HepG2 (cell line): ENCODE measurements at regions not wholly inside any gene's neighbourhood (a gene's known extent, or its start where the extent isn't known, plus 50 kb on each side); places are given as distances from the start of the nearest gene placed in this dataset.

Experiments
- ATAC-seq: fragments of 200-7000 bp; cut with Tn5 transposase; 3 replicates; pipeline ENCODE4 v1.9.1; 2020; ENCODE audit warnings: mild to moderate bottlenecking, moderate library complexity
- BruUV-seq: library from RNA; stranded (reverse); fragments of 400-500 nt; replicated peaks from 2 replicates; lab custom pipeline; 2021; lab: Mats Ljungman, UMichigan
- CTCF ChIA-PET: fragments of 300-600 bp; formaldehyde crosslinking; extraction: SDS; loops from one replicate; lab custom pipeline; 2021; ENCODE audit warnings: low total read pairs, inconsistent platforms, low intra/inter-chr PET ratio; lab: Yijun Ruan, JAX
- POLR2A ChIA-PET: fragments of 350-600 bp; sonication (Branson Sonifier 250); formaldehyde crosslinking; loops from one replicate; lab custom pipeline; 2020; ENCODE audit warnings: antibody characterized with exemption, inconsistent platforms; lab: Yijun Ruan, JAX
- DNase-seq: peaks from one replicate; pipeline ENCODE4 v3.0.0-alpha.2; 2015; ENCODE audit warnings: low spot score
- FAIRE-seq: peaks from 3 replicates; lab custom pipeline; 2011; peaks lifted over from hg19 to GRCh38; lab: Jason Lieb, UNC
- H2AFZ ChIP-seq: one replicate; pipeline ENCODE4 v1.6.1; 2011; ENCODE audit warnings: low read length, inconsistent platforms
- H3K27ac ChIP-seq: fragments of 300-600 bp; 3 replicates; pipeline ENCODE4 v1.8.0; 2011; ENCODE audit warnings: mixed run types, mild to moderate bottlenecking, mixed read lengths, low read length, inconsistent platforms; ENCODE audit not compliant: insufficient read depth; ENCODE audit errors: extremely low read length
- H3K27me3 ChIP-seq, 2 experiments: fragments of 200-600 bp in 1 of 2; 2 replicates in 1 of 2; 3 replicates in 1 of 2; pipeline versions ENCODE4 v1.6.0 to v1.8.0; 2011; ENCODE audit warnings: low read length in 2 of 2, mild to moderate bottlenecking in 2 of 2, moderate library complexity in 2 of 2, inconsistent platforms in 1 of 2; ENCODE audit not compliant: insufficient read depth in 2 of 2, control insufficient read depth in 1 of 2
- H3K36me3 ChIP-seq, 2 experiments: fragments of 200-600 bp in 1 of 2; replicated peaks in 1 of 2; 2 replicates in 1 of 2; 3 replicates in 1 of 2; pipeline versions ENCODE4 v1.5.1 to v1.8.0; 2011; ENCODE audit warnings: low read length in 2 of 2, inconsistent platforms in 1 of 2; ENCODE audit not compliant: insufficient read depth in 2 of 2, control insufficient read depth in 1 of 2
- H3K4me1 ChIP-seq: 2 replicates; pipeline ENCODE4 v1.5.1; 2012; ENCODE audit warnings: low read length, inconsistent platforms; ENCODE audit not compliant: insufficient read depth
- H3K4me2 ChIP-seq: 2 replicates; pipeline ENCODE4 v1.6.0; 2011; ENCODE audit warnings: low read depth, low read length, inconsistent platforms
- H3K4me3 ChIP-seq, 3 experiments: fragments of 200-600 bp in 1 of 3; sonication (generic), shearing (Covaris generic) in 1 of 3; replicated peaks in 1 of 3; 2 replicates each; pipeline ENCODE4 v1.5.1; 2011 to 2016; ENCODE audit warnings: low read length in 3 of 3, inconsistent platforms in 2 of 3, low read depth in 2 of 3, mild to moderate bottlenecking in 2 of 3, control low read depth in 1 of 3, mixed read lengths in 1 of 3; ENCODE audit not compliant: insufficient read depth in 1 of 3
- H3K79me2 ChIP-seq: one replicate; pipeline ENCODE4 v1.6.1; 2011; ENCODE audit warnings: low read length, inconsistent platforms; ENCODE audit not compliant: insufficient read depth
- H3K9ac ChIP-seq: 2 replicates; pipeline ENCODE4 v1.6.0; 2011; ENCODE audit warnings: mild to moderate bottlenecking, low read depth, low read length, inconsistent platforms; ENCODE audit not compliant: insufficient read depth
- H3K9me3 ChIP-seq: 2 replicates; pipeline ENCODE4 v1.5.1; 2012; ENCODE audit warnings: mild to moderate bottlenecking, low read length
- H4K20me1 ChIP-seq: 2 replicates; pipeline ENCODE4 v1.6.0; 2011; ENCODE audit warnings: inconsistent platforms, mild to moderate bottlenecking, low read length, moderate library complexity; ENCODE audit not compliant: insufficient read depth
- ARHGAP35 ChIP-seq: sonication (generic); formaldehyde crosslinking; IDR thresholded peaks from 2 replicates; pipeline ENCODE4 v1.9.0; 2022; ENCODE audit warnings: mild to moderate bottlenecking, inconsistent platforms, moderate library complexity, missing genetic modification reagents, borderline replicate concordance
- ATF1 ChIP-seq: IDR thresholded peaks from 2 replicates; pipeline ENCODE4 v1.6.1; 2016; ENCODE audit warnings: mild to moderate bottlenecking, control low read depth
- CEBPB ChIP-seq: IDR thresholded peaks from 2 replicates; pipeline ENCODE4 v1.6.1; 2011; ENCODE audit warnings: low read depth, low read length, improper control_type of control experiment, borderline replicate concordance
- CEBPG ChIP-seq: IDR thresholded peaks from 2 replicates; pipeline ENCODE4 v1.6.1; 2016
- FOXO1 ChIP-seq: sonication (generic); formaldehyde crosslinking; IDR thresholded peaks from 2 replicates; pipeline ENCODE4 v1.4.0; 2020; ENCODE audit warnings: missing genetic modification reagents
- GABPA ChIP-seq, 2 experiments: IDR thresholded peaks; 2 replicates each; pipeline ENCODE4 v1.6.1; 2011 to 2016; ENCODE audit warnings: low read depth in 2 of 2, low read length in 1 of 2, missing biosample characterization in 1 of 2, missing genetic modification characterization in 1 of 2
- GATA4 ChIP-seq: sonication (generic); IDR thresholded peaks from 2 replicates; pipeline ENCODE4 v1.6.1; 2016; ENCODE audit warnings: antibody characterized with exemption, low read depth, borderline replicate concordance
- HNRNPLL ChIP-seq: fragments of 200-400 bp; formaldehyde crosslinking; IDR thresholded peaks from 2 replicates; pipeline ENCODE4 v1.6.1; 2017; ENCODE audit warnings: mild to moderate bottlenecking, low read depth, low read length; ENCODE audit not compliant: poor library complexity, severe bottlenecking
- HOXA3 ChIP-seq: sonication (generic); formaldehyde crosslinking; IDR thresholded peaks from 2 replicates; pipeline ENCODE4 v1.5.0; 2020; ENCODE audit warnings: missing genetic modification reagents
- MAX ChIP-seq: IDR thresholded peaks from 2 replicates; pipeline ENCODE4 v1.6.1; 2012; ENCODE audit warnings: inconsistent platforms
- NFYC ChIP-seq: IDR thresholded peaks from 2 replicates; pipeline ENCODE4 v1.6.1; 2016; ENCODE audit warnings: missing genetic modification reagents, missing compliant biosample characterization
- PITX1 ChIP-seq: sonication (generic); formaldehyde crosslinking; IDR thresholded peaks from 2 replicates; pipeline ENCODE4 v1.5.1; 2020; ENCODE audit warnings: mild to moderate bottlenecking, missing genetic modification reagents
- PRDM4 ChIP-seq: sonication (generic); formaldehyde crosslinking; IDR thresholded peaks from 2 replicates; pipeline ENCODE4 v1.9.0; 2021; ENCODE audit warnings: missing genetic modification reagents, borderline replicate concordance
- SATB2 ChIP-seq: sonication (generic); formaldehyde crosslinking; IDR thresholded peaks from 2 replicates; pipeline ENCODE4 v1.5.0; 2020; ENCODE audit warnings: missing genetic modification reagents
- SMYD3 ChIP-seq: sonication (generic); formaldehyde crosslinking; IDR thresholded peaks from 2 replicates; pipeline ENCODE4 v1.8.1; 2023; ENCODE audit warnings: mild to moderate bottlenecking, missing genetic modification reagents
- SOX13 ChIP-seq, 3 experiments: fragments of 450-650 bp in 1 of 3; sonication (generic) in 1 of 3; formaldehyde crosslinking in 1 of 3; IDR thresholded peaks in 2 of 3; conservative IDR thresholded peaks in 1 of 3; 2 replicates each; pipeline versions ENCODE4 v1.5.0 to v1.6.1; 2016 to 2020; ENCODE audit warnings: antibody characterized with exemption in 1 of 3, mild to moderate bottlenecking in 1 of 3, missing compliant biosample characterization in 1 of 3, missing genetic modification reagents in 1 of 3, moderate library complexity in 1 of 3
- SOX6 ChIP-seq, 2 experiments: fragments of 450-650 bp in 1 of 2; sonication (generic) in 1 of 2; formaldehyde crosslinking in 1 of 2; IDR thresholded peaks; 2 replicates each; pipeline versions ENCODE4 v1.4.0 to v1.6.1; 2017 to 2020; ENCODE audit warnings: antibody characterized with exemption in 1 of 2, mild to moderate bottlenecking in 1 of 2, missing genetic modification reagents in 1 of 2
- ZBTB7B ChIP-seq: sonication (generic); formaldehyde crosslinking; IDR thresholded peaks from 2 replicates; pipeline ENCODE4 v1.4.0; 2020; ENCODE audit warnings: missing genetic modification reagents
- ZBTB8A ChIP-seq: sonication (generic); formaldehyde crosslinking; IDR thresholded peaks from 2 replicates; pipeline ENCODE4 v1.4.0; 2020; ENCODE audit warnings: mild to moderate bottlenecking, low read depth, missing genetic modification reagents, borderline replicate concordance
- ZNF224 ChIP-seq: sonication (generic); formaldehyde crosslinking; IDR thresholded peaks from 2 replicates; pipeline ENCODE4 v1.5.0; 2020; ENCODE audit warnings: mild to moderate bottlenecking, missing genetic modification reagents
- ZNF382 ChIP-seq: sonication (generic); formaldehyde crosslinking; IDR thresholded peaks from 2 replicates; pipeline ENCODE4 v1.5.0; 2020; ENCODE audit warnings: missing genetic modification reagents, mild to moderate bottlenecking, borderline replicate concordance
- WGBS: methylation state at CpG from one replicate; pipeline ENCODE4 v1.1.6; 2017; ENCODE audit warnings: low lambda C conversion rate; 5-methylcytosine and 5-hydroxymethylcytosine counted together
- in situ Hi-C: cut with HindIII; loops from 2 replicates; pipeline ENCODE4 v1.10.0; 2017; ENCODE audit warnings: low pct_unique_long_range_greater_than_20kb; ENCODE audit not compliant: extremely low pct_ligation_motif_present
- intact Hi-C: fragments of 100-400 bp; cut with micrococcal nuclease; formaldehyde crosslinking; loops from one replicate; pipeline ENCODE4 v1.10.0; 2022; ENCODE audit not compliant: unreplicated experiment
- TF ChIP-seq, protein P1 (sequence below): sonication (generic); formaldehyde crosslinking; IDR thresholded peaks from 2 replicates; pipeline ENCODE4 v1.4.0; 2020; ENCODE audit warnings: missing genetic modification reagents, mild to moderate bottlenecking, borderline replicate concordance

GRCh38 chr9:88268886-88269285, 119.4 kb upstream of the SPIN1 start (continued):
- TF ChIP-seq MAX = no peak
- no peak for TF ChIP-seq PITX1 (CRISPR knock-in tag)
- TF ChIP-seq GATA4 = no peak
- TF ChIP-seq GABPA (IDR thresholded peaks at IDR 0.05; ENCODE audit: low read depth, low read length) = no peak
- no peak for TF ChIP-seq GABPA (CRISPR knock-in tag; IDR thresholded peaks at IDR 0.05; ENCODE audit: low read depth)
- no peak for TF ChIP-seq NFYC (CRISPR knock-in tag)
- no peak for TF ChIP-seq PRDM4 (CRISPR knock-in tag)
- TF ChIP-seq ARHGAP35 (CRISPR knock-in tag) = no peak
- no peak for TF ChIP-seq FOXO1 (CRISPR knock-in tag)
- no peak for TF ChIP-seq ZBTB8A (CRISPR knock-in tag)
- TF ChIP-seq, all 625 proteins: peak for 0

- WGBS = under 1% methylated on average over 4 of the region's 4 CpGs
- TF ChIP-seq SMYD3 (CRISPR knock-in tag) = no peak
- no peak for TF ChIP-seq SOX13 (IDR thresholded peaks at IDR 0.05)
- TF ChIP-seq SOX13 (CRISPR knock-in tag; conservative IDR thresholded peaks at IDR 0.05 in 1 of 2, IDR thresholded peaks at IDR 0.05 in 1 of 2) = peak in 1 of 2 experiments; percentile 42; a peak in 1 of 4 replicates
- no peak for TF ChIP-seq ZNF382 (CRISPR knock-in tag)
- TF ChIP-seq CEBPB = peak; percentile 56
- no peak for TF ChIP-seq ATF1 (CRISPR knock-in tag)
- TF ChIP-seq CEBPG (CRISPR knock-in tag) = peak; percentile 14; the same call in 1 of the 2 replicates
- no peak for TF ChIP-seq ZNF224
- TF ChIP-seq HNRNPLL = no peak
- TF ChIP-seq SATB2 (CRISPR knock-in tag) = peak; percentile 69; the same call in 1 of the 2 replicates
- no peak for TF ChIP-seq SOX6 (IDR thresholded peaks at IDR 0.05)
- TF ChIP-seq SOX6 (CRISPR knock-in tag; IDR thresholded peaks at IDR 0.05) = 0 out of 2 replicates have a peak, but pooled peaks have one; percentile 11
- no peak for TF ChIP-seq ZBTB7B (CRISPR knock-in tag)
- TF ChIP-seq, protein P1, sequence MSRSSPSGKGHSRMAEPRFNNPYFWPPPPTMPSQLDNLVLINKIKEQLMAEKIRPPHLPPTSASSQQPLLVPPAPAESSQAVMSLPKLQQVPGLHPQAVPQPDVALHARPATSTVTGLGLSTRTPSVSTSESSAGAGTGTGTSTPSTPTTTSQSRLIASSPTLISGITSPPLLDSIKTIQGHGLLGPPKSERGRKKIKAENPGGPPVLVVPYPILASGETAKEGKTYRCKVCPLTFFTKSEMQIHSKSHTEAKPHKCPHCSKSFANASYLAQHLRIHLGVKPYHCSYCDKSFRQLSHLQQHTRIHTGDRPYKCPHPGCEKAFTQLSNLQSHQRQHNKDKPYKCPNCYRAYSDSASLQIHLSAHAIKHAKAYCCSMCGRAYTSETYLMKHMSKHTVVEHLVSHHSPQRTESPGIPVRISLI (CRISPR knock-in tag) = peak; percentile 50; the same call in 1 of the 2 replicates
- no peak for TF ChIP-seq HOXA3 (CRISPR knock-in tag)
- peak; percentile 43 for DNase-seq
Observed at GRCh38 chr9:88267283-88267682, 121.0 kb upstream of the SPIN1 start.

More at GRCh38 chr9:88267283-88267682, 121.0 kb upstream of the SPIN1 start:
- no peaks in the 10 kb centered on the region for H3K4me1 ChIP-seq
- H2AFZ ChIP-seq = no peak overlapping the region
- H3K36me3 ChIP-seq = no peaks in the 10 kb centered on the region
- intact Hi-C loops = no loop called here
- no peaks in the 10 kb centered on the region for H4K20me1 ChIP-seq
- FAIRE-seq = no peak
- ChIA-PET CTCF (no interaction called here), POLR2A (no interaction called here)
- no peaks in the 10 kb centered on the region for H3K9me3 ChIP-seq
- H3K79me2 ChIP-seq = no peaks in the 10 kb centered on the region
- H3K27ac ChIP-seq = no peak overlapping the region
- no peak overlapping the region for H3K4me3 ChIP-seq
- no TSS peak for BruUV-seq
- H3K4me2 ChIP-seq = no peak overlapping the region
- no peaks in the 10 kb centered on the region for H3K27me3 ChIP-seq
- in situ Hi-C loops = no loop called here
- ATAC-seq = no peak
- H3K9ac ChIP-seq = no peak overlapping the region
